HG03521 (cell line): ENCODE measurements at regions not wholly inside any gene's neighbourhood (a gene's known extent, or its start where the extent isn't known, plus 50 kb on each side); places are given as distances from the start of the nearest gene placed in this dataset.
"Not testable (repeated sequence)": the region's sequence is repeated elsewhere in the genome, so short reads cannot be mapped to it uniquely, and the experiment has no call there.

Experiments used
- ATAC-seq: cut with Tn5 transposase; IDR thresholded peaks from one replicate; pipeline ENCODE4 v1.9.1; 2021; ENCODE audit warnings: mild to moderate bottlenecking, moderate library complexity; ENCODE audit not compliant: unreplicated experiment

DNA sequence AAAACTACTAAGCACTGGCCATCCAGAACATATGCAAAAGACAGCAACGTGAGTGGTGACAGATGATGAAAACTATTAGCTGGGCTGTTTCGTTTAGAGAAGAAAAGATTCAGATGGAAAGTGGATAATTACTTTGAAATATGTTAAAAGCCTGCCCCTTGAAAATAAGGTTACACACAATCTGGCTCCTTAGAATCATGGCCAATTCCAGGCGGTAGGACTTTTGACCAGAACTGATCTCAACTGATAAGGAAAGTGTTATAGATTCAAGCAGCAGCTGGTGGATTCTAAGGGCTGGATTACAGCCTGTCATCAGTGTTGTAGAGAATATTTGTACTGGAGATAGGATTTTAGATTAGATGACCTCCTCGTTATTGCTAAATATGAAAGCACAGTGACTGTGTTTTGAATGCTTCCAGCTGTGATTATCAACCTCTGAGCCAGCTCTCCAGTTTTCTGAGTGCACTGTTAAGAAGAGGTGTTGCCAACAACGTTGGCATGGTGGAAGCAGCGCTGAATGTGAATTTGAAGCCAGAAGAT is 75.1 kb downstream of the KBTBD2 start:
- ATAC-seq: not testable (repeated sequence)

GRCh38 chr7:32814779-32815178 is 76.8 kb downstream of the KBTBD2 start:
- not testable (repeated sequence) for ATAC-seq

DNA sequence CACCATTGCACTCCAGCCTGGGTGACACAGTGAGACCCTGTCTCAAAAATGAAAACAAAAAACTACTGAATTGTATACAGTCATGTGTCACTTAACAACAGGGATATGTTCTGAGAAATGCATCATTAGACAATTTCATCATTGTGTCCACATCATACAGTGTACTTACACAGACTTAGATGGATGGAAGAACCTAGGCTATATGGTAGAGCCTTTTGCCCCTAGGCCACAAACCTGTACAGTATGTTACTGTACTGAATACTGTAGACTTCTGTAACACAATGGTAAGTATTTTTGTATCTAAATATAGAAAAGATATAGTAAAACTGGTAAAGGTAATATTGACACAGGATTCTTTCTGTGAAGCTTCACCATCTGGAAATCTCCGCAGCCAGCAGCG is 81.7 kb downstream of the KBTBD2 start:
- no peak for ATAC-seq

GRCh38 chr7:32809347-32809746 is 82.2 kb downstream of the KBTBD2 start:
- no peak for ATAC-seq

DNA sequence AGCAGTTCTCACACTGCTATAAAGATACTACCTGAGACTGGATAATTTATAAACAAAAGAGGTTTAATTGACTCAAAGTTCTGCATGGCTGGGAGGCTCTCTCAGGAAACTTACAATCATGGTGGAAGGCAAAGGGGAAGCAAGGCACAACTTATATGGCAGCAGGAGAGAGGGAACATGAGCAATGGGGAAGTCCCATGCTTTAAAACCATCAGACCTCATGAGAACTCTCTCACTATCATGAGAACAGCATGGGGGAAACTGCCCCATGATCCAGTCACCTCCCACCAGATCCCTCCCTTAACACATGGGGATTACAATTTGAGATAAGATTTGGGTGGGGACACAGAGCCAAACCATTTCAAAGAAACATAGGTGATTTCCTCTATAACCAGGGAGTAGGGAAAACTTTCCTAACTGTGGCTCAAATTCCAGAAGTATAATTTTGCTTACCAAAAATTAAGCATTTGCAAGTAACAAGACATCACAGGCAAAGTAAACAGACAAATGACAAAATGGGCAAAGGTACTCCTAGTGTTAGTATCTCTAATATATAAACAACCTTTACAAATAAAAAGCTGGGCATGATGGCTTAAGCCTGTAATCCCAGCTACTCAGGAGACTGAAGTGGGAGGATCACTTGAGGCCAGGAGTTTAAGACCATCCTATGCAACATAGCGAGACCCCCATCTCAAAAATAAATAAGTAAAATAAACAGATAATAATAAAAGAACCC is 88.0 kb downstream of the KBTBD2 start:
- no peak for ATAC-seq

- ATAC-seq: no peak
These were observed 89.2 kb downstream of the KBTBD2 start for GRCh38 chr7:32802305-32802910.

- not testable (repeated sequence) for ATAC-seq
These were observed 98.5 kb downstream of the KBTBD2 start for GRCh38 chr7:32793053-32793452.

- ATAC-seq: not testable (repeated sequence)
These were observed 100.7 kb downstream of the KBTBD2 start for GRCh38 chr7:32790766-32791430.

DNA sequence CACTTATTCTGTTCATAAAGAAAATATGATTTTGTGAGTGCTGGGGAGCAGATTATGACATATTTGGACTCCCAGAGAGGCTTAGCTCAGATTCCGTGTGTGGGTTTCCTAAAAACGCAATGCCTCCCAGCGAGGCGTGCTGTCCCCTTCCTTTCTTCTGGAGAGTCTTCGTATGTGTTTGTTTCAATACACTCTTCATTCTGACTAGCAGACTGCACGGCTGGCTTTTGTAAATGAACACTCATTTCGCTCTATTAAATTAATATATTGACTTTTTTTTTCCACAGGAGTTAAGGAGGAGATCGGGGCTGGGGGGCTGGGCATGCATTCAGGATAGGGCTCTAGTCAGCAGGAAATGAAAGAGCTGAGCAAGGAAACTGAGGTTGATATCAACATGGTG is 102.3 kb downstream of the KBTBD2 start:
- not testable (repeated sequence) for ATAC-seq

DNA sequence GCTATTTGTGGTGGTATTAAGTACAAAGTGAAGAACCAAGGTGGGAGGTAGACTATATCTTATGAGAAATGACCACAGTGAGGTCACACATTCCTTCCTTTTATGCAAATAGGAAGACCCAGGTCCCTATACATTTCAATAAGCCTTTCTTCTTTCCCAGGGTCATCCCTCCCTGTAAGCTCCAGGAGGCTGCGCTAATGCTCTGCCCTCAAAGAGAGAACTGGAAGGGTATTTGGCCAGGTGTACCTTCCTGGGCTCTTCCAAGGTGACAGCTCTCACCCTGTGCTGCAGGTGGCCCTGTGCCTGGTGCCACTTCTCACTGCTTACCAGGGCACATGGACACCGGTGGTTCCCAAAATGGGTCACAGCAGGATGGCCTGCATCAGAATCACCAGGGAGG is 103.4 kb downstream of the KBTBD2 start:
- not testable (repeated sequence) for ATAC-seq

- ATAC-seq: not testable (repeated sequence)
These were observed 106.1 kb downstream of the KBTBD2 start for GRCh38 chr7:32785365-32785944.

- ATAC-seq: not testable (repeated sequence)
These were observed 111.7 kb downstream of the KBTBD2 start for GRCh38 chr7:32779895-32780294.

DNA sequence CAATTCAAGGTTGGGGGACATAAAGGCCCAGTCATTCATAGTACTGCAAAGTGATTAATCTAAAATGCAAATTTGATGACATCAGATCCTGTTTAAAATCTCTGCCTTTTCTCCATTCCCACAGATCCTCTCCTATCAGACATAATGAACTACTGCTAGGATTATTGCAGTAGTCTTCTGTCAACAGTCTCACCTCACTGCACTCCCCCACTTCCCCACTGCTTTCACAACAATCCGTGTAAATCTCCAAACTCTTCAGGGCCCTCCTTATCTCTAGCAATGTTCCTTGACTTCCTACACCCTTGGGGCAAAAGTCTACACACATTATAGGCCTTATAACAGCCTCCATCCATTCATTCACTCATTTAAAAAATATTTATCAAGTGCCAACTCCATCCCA is 112.4 kb downstream of the KBTBD2 start:
- no peak for ATAC-seq

- not testable (repeated sequence) for ATAC-seq
These were observed 114.4 kb downstream of the KBTBD2 start for GRCh38 chr7:32777041-32777666.

- ATAC-seq: not testable (repeated sequence)
These were observed 115.2 kb downstream of the KBTBD2 start for GRCh38 chr7:32776318-32776717.

DNA sequence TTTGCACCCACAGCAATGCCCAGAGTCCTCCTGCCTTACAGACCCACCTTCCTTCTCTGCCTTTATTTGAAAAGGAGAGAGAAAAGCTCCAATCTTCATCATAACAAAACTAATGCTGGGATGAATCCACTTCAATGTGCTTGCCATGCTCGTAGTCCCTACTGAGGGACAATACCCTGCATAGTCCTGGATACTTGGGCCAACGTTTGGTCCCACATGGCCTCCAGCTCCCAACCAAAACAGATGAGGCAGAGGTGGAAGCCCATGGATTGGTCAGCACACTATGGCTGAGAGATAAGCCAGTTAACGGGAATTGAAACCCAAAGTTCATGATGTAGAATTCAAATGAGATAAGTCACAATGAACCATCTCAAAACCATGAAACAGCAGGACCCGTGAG is 115.8 kb downstream of the KBTBD2 start:
- ATAC-seq: not testable (repeated sequence)

DNA sequence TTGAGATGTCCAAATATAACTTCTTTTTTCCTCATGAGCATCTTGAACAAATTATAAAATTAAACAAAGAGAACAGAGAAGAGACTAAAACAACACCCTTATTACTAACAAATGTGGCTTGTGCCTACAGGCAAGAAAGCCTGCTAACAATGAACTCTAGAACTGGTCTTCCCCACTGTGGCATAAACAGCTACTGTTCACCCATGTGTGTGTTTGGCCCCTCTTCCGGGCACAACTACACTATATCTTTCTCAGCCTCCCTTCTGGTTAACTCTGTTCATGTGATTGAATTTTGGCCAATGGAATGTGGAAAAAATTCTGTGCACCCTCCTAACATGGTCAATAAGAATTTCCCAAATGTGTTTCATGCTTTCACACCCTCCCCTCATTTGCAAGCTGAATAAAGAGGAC is 117.0 kb downstream of the KBTBD2 start:
- no peak for ATAC-seq

DNA sequence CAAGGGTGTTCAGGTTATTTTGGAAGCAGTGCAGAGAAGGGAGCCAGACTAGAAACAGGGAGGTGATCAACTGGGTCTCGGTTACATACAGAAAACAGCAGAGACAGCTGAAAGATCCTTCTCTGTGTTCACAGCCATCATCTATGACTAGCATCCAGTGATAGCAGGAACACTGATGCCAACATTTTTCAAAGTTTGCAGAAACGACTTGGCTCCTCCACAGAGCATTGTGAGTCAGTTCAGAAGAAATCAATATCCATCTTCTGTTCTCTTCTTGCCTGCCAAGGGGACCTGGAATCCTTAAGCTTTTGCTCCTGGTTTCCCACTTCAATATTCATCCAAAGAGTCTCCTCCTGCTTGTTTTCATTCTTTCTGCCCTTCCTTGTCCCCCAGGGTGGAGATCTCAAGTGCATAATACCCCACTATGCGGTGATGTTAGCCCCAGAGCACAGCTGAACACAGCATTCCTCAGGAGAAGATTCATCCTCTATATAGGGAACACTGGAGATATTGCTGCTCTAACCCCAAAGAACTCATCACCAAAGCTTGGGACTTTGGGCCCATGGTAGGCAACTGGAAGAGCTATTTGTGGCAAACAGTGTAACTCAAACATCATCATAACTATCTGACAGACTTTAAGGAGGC is 122.6 kb downstream of the KBTBD2 start:
- not testable (repeated sequence) for ATAC-seq

DNA sequence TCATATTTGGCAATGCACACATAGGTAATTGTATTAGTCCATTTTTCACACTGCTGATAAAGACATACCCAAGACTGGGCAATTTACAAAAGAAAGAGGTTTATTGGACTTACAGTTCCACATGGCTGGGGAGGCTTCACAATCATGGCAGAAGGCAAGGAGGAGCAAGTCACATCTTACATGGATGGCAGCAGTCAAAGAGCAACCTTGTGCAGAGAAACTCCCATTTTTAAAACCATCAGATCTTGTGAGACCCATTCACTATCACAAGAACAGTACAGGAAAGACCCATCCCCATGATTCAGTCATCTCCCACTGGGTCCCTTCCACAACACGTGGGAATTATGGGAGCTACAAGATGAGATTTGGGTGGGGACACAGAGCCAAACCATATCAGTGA is 123.2 kb downstream of the KBTBD2 start:
- ATAC-seq: not testable (repeated sequence)

DNA sequence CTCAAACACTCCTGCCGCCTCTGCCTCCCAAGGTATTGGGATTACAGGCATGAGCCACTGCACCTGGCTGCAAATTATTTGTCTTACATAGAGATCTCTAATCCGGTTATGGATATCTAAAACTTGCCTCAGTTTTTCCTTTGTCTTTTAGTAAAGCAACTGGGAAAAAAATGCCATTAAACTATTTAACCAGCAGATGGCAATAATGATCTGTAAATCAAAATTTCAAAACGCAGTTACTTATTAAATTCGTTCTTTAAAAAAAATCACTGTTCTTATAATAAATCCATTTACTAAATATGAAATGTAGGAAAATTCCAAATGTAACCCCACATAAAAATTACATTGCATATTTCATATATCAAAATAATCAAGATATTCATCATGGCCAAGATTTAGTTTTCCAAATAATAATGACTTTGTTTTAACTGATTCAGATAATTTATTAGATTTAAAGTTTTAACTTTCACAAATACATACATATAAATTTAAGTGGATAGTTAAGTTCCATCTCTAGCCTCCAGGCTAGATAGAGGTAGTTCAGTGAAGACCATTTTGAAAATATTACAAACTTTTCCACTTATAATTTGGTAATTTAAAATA is 125.8 kb downstream of the KBTBD2 start:
- not testable (repeated sequence) for ATAC-seq
